NCI-H446 treated with DMSO at 0.1 percent for 48 hours (cell line): ENCODE measurements at regions not wholly inside any gene's neighbourhood (a gene's known extent, or its start where the extent isn't known, plus 50 kb on each side); places are given as distances from the start of the nearest gene placed in this dataset.
"Not testable (repeated sequence)": the region's sequence is repeated elsewhere in the genome, so short reads cannot be mapped to it uniquely, and the experiment has no call there.

Experiments
- DNase-seq: peaks from one replicate; lab custom pipeline; 2025; lab: John Stamatoyannopoulos, UW

DNA sequence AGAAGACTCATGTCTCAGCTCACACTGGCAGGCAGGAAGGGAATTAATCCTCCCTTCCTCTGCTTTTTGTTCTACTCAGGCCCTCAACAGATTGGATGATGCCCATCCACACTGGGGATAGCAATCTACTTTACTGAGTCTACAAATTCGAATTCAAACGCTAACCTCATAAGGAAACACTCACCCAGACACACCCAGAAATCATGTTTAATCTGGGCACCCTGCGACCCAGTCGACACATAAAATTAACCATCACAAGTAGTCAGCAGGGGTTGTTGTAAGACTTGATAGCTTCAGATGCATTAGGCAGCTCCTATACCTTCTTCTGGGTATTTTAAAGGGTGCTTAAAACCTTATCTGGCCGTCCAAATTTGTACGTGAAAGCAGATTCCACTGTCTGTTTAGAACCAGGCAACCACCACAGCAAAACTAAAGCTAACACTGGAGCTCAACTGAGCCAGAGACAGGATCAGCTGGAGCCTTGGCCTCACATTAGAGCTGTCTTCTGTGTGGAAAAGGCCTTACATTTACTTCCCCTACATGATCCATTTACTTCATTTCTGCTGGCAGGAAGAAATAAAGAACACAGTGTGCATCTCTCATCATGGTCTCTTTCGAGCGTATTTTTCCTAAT lies 407.3 kb upstream of the PPP2R3A start:
- DNase-seq: no peak

DNA sequence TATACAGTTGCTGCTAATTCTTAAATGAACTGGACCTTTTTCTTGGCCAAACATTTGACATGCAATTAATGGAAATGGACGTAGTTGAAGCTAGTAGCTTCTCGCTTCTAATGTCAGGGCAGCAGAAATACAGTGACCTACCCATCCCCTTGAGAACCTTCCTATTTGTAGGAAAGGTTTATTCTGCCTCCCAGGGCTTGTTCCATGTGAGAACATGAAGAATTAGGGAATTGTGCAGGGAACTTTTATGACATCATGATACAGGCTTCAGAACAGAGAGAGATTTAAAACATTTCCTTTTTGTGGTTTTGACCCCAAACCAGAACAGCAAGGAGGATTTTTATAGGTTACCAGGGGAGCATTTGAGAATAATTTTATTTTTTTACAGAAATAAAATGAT lies 406.6 kb upstream of the PPP2R3A start:
- no peak for DNase-seq

DNA sequence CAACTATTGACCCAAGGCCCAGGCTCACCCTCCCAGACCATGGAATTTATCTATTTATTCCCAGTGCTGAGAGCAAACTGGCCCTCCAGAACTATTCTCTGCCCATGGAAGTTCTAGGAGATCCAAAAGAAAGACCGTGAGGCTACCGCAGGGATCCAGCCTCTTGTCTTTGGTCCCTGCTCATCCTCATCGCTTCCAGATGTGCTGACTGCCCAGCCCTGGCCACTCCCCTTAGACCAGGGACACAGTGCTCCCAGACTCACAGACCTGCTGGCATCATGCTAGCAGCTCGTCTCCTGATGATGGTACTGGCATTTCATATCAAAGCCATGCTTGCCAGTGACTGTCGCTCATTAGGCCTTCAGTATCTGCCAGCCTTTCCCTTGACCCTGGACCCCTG lies 405.7 kb upstream of the PPP2R3A start:
- DNase-seq: no peak

DNA sequence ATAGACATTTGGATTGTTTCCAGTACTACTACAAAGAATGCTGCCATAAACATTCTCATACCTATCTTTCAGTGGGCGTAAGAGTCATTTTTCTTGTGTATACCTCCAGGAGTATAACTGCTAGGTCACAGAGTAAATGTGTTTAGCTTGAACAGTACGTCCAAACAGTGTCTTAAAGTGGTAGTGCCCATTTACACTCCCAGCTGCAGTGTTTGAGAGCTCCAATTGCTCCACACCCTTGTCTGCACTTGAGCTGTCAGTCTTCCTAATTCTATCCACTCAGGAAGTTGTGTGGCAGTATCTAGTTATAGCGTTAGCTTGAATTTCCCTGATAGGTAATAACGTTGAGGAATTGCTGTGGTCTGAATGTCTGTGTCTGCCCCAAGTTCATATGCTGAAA lies 404.7 kb upstream of the PPP2R3A start:
- DNase-seq: no peak

DNA sequence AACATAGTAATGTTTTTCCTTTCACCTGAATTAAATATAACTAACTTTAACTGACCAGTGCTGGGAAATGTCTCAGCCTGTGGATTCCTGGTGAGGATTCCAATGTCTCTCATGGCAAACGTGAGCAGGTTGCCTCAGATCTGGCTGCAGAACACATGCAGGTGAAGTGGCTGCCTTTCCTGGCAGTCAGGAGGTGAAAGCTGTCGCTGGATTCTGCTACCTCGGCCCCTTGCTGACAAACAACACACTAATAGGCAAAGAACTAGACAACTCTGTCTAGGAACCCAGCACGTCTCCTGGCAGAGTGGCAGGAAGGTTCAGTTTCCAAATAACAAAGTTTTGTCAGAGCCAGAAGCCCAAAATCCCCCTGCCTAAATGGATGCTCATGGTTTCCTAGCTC lies 400.8 kb upstream of the PPP2R3A start:
- no peak for DNase-seq

DNA sequence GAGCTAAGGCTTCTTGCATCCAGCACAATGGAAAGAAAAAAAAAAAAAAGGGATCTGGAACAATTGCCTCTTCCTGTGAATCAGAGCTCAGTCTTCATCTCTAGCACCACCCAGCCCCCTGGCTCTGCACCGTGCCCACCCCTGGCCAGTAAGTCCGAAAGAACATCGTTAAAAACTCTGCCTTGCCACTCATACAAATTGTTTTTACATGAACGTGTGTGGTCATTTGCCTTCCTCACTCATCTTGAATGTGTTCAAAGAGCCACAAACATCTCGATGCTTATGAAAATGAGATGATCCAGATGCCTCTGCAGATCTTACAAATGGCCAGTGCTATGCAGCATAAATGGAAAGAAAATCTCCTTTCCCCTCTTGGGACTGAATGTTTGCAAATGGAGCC lies 400.0 kb upstream of the PPP2R3A start:
- DNase-seq: no peak

DNA sequence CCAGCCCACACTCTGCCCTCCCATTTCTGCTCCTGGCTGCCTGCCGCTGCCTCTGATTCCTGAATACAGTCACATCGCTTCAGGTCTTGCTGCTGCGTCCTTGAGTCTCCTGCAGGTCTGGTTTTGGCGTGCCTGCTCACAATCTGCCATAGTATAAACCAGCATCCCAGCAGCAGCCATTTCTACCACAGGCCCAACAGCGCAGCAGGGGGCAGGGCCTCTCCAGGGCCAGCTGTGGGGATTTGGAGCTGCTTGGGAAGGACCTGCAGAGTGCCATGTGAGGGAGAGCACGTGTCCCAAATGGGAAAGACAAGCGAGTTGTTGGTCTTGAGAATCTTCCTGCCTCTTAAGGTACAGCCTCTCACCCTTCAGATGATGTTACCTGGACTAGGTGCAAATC lies 398.3 kb upstream of the PPP2R3A start:
- no peak for DNase-seq

DNA sequence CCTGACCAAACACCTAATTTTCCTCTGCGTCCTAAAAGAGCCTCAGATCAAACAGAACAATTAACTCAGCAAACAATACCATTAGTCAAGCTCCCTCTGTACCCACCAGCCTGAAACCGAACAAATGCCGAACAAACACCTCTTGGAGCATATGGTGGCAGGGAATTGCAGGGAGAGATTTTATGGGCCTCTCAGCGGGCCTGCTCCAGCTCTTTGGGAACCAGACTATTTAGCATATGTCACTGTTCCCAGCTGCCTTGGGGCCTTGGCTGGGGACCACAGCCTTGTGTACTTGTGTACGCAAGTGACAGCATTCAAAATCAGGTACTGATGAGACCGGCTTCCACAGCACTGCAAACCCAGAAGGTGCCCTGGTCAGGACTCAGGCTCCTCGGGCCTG lies 388.8 kb upstream of the PPP2R3A start:
- no peak for DNase-seq

DNA sequence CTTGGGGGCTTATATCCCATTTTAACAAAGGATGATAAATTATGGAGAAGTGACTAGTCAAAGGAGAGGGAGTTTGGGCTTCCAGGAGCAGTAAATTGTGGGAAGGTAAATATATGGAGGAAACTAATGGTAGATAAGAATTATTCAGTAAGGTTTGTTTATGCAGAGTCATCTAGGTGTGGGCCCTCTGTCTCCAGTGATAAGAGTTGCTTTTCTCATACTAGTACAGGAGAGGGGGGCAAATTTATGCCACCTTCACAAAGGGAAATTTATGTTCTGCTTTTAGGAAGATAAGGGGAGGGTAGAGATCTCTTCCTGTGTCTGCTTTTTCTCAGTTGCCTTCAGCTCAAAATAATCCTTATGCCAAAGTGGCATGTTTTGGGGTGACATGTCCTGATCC lies 383.7 kb upstream of the PPP2R3A start:
- DNase-seq: no peak

DNA sequence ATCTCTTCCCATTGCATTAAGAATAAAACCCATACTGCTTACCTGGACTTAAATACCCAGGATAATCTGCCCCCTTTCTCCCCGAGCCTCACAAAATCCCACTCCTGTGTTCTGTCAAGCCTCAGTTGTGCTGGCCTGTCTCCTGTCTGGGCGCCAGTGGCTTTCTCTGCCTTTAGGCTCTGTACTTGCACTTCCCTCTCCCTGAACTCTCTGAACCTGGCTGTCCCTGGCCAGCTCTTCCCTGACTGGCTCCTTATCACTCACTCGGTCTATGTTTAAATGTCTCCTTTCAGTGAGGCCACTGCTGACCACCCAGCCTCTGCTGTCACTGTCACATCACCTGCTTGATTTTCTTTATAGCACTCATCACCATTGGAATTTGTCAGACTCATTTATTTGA lies 382.7 kb upstream of the PPP2R3A start:
- DNase-seq: no peak

DNA sequence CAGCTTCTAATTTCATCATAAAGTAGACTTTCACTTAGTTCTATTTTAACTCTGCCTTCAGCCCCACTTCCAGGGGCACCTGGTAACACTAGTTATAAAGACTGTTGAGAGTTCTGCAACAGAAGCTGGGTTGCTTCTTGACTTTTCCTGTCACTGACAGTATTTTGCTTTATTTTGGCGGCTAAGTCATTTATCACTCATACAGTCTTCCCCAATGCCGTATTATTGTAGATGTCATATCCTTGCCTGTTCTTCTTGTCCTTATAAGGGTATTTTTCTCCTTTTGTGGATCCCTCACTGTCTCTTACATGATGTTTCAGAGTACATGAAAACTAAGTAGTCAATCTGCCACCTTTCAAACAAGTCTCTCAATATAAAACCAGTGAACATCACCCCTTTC lies 369.0 kb upstream of the PPP2R3A start:
- DNase-seq: no peak

DNA sequence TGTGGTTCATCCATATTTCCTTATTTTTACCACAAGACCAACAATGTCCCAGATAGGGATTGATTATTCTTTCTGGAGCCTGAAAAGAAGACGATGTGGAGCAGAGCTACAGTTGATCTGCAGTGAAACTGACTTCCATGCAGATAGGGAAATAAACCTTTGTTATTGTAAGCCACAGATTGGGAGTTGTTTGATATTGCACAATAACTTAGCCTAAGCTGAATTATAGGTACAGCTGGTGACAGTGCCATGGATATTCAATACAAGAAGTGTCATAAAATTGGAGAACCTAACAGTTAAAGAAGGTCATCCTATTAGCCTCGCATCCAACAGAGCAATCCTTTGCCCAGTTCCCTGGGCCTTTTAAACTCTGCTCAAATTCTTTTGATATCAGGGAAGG lies 367.7 kb upstream of the PPP2R3A start:
- DNase-seq: no peak

DNA sequence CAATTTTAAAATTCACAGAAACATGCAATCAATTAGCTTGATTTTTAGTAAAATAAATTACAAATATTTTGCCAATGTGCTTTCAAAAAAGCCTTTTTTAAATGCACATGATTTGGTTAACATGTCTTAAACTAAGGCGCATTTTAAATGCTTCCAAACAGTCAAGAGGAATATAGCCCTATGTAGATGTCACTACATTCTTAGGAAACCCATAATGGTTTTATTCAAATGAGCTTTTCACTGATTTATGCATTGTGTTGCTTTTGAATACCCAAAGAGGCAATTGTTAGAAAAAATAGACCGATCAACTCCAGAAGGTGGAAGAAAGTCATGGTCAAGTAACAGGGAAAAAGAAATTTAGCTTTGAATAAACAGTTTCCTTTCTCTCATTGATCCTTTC lies 366.9 kb upstream of the PPP2R3A start:
- DNase-seq: no peak

DNA sequence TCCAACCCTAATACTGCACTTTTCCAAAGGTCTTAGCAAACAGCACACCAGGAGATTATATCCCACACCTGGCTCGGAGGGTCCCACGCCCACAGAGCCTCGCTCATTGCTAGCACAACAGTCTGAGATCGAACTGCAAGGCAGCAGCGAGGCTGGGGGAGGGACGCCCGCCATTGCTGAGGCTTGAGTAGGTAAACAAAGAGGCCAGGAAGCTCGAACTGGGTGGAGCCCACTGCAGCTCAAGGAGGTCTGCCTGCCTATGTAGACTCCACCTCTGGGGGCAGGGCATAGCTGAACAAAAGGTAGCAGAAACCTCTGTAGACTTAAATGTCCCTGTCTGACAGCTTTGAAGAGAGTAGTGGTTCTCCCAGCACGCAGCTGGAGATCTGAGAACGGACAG lies 361.0 kb upstream of the PPP2R3A start:
- not testable (repeated sequence) for DNase-seq

DNA sequence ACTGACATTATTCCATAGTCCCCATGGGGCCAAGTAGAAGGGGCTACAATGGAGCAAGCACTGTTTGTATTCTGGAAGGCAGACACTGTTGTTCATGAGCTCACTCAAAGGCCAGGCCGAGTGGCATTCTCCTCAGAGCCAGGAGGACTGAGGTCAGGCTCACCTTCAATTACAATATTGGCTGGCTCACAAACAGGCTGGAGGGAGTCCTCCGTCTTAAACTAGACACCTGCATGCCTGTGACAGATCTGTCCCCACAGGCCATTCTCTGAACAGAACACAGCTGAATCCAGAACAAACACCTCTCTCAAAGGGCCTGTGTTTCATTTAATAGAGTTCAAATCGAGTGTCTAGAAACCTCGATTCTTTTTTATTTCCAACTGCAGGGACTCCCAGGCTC lies 347.4 kb upstream of the PPP2R3A start:
- DNase-seq: no peak

DNA sequence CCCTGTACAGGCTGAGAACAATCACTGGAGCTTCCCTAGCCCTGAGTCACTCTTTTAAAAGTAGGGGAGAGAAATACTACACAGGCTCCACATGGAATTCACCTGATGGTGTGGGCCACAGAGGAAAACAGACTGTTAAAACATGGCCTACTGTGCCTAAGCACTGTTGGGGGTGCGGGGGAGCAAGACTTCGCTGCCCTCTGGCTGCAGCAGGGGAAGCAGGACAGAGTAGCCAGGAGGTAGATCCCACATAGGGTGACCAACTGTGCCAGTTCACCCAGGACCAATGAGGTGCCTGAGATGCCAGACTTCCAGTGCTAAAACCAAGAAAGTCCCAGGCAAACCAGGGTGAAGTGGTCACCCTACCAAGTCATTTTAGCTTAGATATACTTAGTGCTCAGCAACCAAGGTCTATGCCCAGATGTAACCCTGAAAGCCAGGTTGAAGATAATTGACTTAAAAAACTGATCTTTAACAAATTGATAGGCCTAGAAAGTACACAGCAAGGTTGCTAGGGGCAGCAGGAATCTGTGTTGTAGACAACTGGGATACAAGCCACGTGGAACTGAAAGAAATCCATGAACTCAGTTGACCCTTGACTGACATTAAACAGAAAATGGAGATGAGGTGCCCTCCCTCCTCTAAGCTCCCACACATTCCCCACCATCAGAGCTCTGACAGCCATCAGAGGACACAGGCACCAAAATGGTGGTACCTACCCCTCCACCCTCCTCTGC lies 344.2 kb upstream of the PPP2R3A start:
- DNase-seq: no peak

DNA sequence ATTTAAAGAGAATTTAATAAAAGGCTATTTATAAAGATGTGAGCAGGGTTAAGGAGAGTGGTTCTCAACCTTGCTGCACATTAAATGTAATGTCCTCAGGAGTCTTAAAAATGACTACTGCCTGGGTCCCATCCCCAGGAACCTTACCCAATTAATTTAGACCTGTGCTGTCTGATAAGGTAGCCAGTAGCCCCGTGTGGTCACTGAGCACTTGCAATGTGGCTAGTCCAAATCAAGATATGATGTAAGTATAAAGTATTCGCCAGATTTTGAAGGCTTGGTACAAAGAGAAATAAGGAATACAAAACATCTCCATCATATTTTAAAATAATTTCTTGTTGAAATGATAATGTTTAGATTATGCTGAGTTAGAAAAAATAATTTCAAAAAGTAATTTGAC lies 343.3 kb upstream of the PPP2R3A start:
- DNase-seq: no peak

DNA sequence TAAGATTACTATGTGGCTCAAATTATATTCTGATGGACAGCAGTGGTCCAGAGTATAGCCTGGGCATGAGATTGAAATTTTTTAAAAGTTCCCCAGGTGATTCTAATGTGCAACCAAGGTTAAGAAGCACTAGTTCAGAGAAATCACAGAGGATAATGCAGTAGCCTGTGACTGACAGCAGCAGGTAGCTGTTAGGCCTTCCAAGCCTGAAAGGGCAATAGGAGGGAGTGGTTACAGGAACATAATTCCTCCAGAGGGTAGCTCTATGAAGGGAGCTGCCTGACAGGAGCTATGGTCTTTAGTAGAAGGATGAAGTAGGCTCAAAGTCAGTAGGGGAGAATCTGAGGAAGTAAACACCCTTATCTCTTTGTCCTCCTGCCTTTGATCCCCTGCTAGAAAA lies 342.9 kb upstream of the PPP2R3A start:
- no peak for DNase-seq

DNA sequence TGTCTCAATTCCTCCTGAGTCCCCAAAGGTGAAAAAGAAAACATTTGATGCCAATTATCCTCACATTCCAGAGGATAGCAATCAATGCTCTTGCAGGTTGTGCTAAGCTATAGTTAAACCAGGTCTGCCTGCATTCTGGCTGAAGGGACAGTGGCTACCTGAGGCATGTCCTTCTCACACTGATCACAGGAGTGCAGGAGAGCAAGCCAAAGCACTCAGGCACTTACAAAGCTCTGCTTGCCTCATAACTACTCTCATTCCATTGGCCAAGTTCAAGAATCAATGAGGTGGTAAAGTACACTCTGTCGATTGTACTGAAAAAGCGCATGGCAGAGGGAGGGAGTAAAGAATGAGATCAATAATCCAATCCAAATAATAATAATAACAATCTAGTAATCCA lies 342.0 kb upstream of the PPP2R3A start:
- no peak for DNase-seq

DNA sequence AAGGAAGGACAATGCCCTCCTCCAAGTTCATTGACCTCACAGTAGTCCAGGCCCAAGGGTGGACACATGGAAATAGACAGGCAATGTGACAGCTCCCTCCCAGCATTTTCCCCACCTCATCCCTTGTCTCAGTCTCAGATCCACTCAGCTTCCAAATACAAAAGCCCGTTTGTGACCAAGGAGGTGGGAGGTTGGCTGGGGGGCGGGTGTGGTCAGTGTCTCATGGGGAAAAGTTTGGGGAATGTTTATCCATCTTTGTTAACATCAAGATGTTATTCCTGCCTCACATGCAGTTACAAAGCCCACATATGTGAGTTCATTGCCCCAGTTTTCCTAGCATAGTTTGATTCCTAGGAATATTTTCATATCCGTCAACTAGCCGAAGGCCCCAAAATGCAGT lies 338.5 kb upstream of the PPP2R3A start:
- DNase-seq: no peak

DNA sequence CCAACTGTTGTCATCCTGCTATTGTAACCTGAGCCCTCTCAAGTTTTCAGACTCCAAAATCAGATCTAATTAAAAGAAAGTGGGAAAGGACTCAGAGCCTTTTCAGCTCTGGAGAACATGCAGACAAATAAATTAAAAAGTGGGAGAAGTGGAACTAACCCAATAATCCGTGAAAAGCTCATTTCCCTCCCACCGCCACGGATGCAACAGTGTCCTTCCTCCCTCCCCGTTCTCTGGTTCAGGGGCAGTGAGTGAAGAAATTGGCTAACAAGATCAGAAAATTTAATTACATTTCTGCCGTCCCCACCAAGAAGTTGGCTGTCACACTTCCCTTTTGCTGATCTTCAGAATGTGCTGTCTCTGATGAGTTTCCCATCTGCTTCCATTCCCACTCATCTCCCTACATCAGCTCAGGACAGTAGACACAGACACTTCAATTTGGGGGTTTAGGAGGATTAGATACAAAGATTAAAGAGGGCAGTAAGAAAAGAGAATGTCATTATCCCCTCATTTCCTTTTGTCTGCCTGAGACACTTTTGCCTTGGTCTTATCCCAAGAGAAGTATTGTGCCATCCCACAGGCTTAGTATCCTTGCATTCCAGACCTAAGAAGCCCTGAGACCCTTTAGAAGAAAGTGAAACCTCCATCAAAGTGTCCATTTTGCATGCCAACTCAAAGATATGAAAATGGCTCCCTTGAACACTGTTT lies 335.7 kb upstream of the PPP2R3A start:
- DNase-seq: no peak

DNA sequence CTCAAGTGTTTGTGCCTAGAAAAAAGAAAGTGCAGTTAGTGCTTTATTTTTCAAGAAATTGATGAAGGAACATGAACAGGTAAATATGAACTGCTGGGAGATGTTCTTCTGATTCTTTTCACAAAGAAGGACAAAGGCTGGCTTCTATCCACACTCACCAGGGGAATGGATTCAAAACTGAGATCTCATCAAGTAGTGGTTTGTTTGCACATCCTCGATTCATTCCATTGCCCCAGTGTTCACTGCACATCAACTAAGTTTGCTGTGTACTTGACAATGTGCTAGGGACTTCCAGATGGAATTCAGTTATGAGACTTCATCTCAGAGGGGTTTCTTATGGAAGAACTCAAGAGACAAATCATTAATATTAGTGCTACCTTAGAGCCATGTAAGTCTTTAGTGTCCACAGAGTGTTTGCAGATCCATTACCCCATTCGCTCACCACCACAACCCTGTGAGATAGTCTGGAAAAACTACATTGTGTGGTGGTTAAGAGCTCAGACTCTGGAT lies 332.9 kb upstream of the PPP2R3A start:
- no peak for DNase-seq

DNA sequence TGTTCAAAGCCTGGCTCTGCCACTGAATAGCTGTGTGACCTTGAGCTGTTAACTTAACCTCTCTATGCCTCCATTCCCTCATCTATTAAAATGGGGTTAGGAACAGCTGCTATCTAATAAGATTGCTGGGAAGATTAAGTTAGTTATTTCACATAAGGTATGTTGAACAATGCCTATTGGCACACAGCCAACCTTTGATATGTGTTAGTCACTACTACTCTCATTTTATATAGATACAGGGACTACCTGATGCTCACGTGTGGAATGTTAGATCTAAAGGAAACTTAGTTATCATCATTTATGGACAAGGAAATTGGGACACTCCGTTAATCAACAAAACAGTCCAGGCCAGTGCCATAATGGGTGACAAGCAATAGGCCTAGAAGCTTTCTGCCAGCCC lies 332.4 kb upstream of the PPP2R3A start:
- DNase-seq: no peak
